OCI-LY1 (cell line): ENCODE measurements at regions not wholly inside any gene's neighbourhood (a gene's known extent, or its start where the extent isn't known, plus 50 kb on each side); places are given as distances from the start of the nearest gene placed in this dataset.
"Not testable (repeated sequence)": the region's sequence is repeated elsewhere in the genome, so short reads cannot be mapped to it uniquely, and the experiment has no call there.

Experiments used
- H2AFZ ChIP-seq: fragments of 200-600 bp; sonication (generic), shearing (Covaris generic); 2 replicates; pipeline ENCODE4 v1.6.0; 2014; ENCODE audit warnings: antibody characterized with exemption, mild to moderate bottlenecking, low read length
- H3F3A ChIP-seq: fragments of 200-600 bp; sonication (generic), shearing (Covaris generic); 2 replicates; pipeline ENCODE4 v1.6.0; 2014; ENCODE audit warnings: mild to moderate bottlenecking, antibody characterized with exemption, low read length, moderate library complexity; ENCODE audit not compliant: insufficient read depth
- H3K27ac ChIP-seq: fragments of 200-600 bp; sonication (generic); 2 replicates; pipeline ENCODE4 v1.5.1; 2014; ENCODE audit warnings: low read length, mixed run types, mild to moderate bottlenecking, low read depth; ENCODE audit not compliant: poor library complexity, severe bottlenecking
- H3K27me3 ChIP-seq: fragments of 200-600 bp; sonication (generic); 2 replicates; pipeline ENCODE4 v1.6.0; 2014; ENCODE audit warnings: antibody characterized with exemption, mild to moderate bottlenecking, low read length, moderate library complexity; ENCODE audit not compliant: insufficient read depth
- H3K36me3 ChIP-seq: fragments of 200-600 bp; sonication (generic); 2 replicates; pipeline ENCODE4 v1.6.1; 2014; ENCODE audit warnings: mild to moderate bottlenecking, antibody characterized with exemption, low read length, moderate library complexity, mixed read lengths; ENCODE audit not compliant: insufficient read depth
- H3K4me1 ChIP-seq: fragments of 200-600 bp; sonication (generic); 2 replicates; pipeline ENCODE4 v1.5.1; 2014; ENCODE audit warnings: mild to moderate bottlenecking, low read length, moderate library complexity; ENCODE audit not compliant: insufficient read depth, severe bottlenecking
- H3K4me2 ChIP-seq: fragments of 200-600 bp; sonication (generic), shearing (Covaris generic); 2 replicates; pipeline ENCODE4 v1.6.1; 2014; ENCODE audit warnings: low read length
- H3K4me3 ChIP-seq: fragments of 200-600 bp; sonication (generic); 2 replicates; pipeline ENCODE4 v1.5.1; 2014; ENCODE audit warnings: low read length, low read depth, mild to moderate bottlenecking, mixed read lengths; ENCODE audit not compliant: poor library complexity, severe bottlenecking
- H3K79me2 ChIP-seq: fragments of 200-600 bp; shearing (Covaris generic); 2 replicates; pipeline ENCODE4 v1.6.1; 2016; ENCODE audit warnings: mixed run types, low read length, mixed read lengths; ENCODE audit not compliant: insufficient read depth
- H3K9ac ChIP-seq: fragments of 200-600 bp; sonication (generic), shearing (Covaris generic); 2 replicates; pipeline ENCODE4 v1.6.1; 2014; ENCODE audit warnings: mild to moderate bottlenecking, low read length, mixed read lengths
- H3K9me2 ChIP-seq: fragments of 200-600 bp; sonication (generic), shearing (Covaris generic); 2 replicates; pipeline ENCODE4 v1.6.1; 2014; ENCODE audit warnings: low read depth, mild to moderate bottlenecking, low read length, mixed read lengths
- H3K9me3 ChIP-seq: fragments of 200-600 bp; shearing (Covaris generic); 2 replicates; pipeline ENCODE4 v1.6.1; 2014; ENCODE audit warnings: low read length, mixed read lengths
- H4K20me1 ChIP-seq: fragments of 200-600 bp; sonication (generic), shearing (Covaris generic); 2 replicates; pipeline ENCODE4 v1.6.0; 2016; ENCODE audit warnings: mild to moderate bottlenecking, low read length; ENCODE audit not compliant: insufficient read depth
- CTCF ChIP-seq: fragments of 200-600 bp; sonication (generic), shearing (Covaris generic); IDR thresholded peaks from 2 replicates; pipeline ENCODE4 v1.5.1; 2017; ENCODE audit warnings: mild to moderate bottlenecking, antibody characterized with exemption, low read length, moderate library complexity, mixed read lengths
- EZH2 ChIP-seq: fragments of 200-600 bp; sonication (generic), shearing (Covaris generic); IDR thresholded peaks from 2 replicates; pipeline ENCODE4 v1.8.0; 2017; ENCODE audit warnings: borderline replicate concordance, mixed run types, mild to moderate bottlenecking, antibody characterized with exemption, low read length, moderate library complexity, mixed read lengths

DNA sequence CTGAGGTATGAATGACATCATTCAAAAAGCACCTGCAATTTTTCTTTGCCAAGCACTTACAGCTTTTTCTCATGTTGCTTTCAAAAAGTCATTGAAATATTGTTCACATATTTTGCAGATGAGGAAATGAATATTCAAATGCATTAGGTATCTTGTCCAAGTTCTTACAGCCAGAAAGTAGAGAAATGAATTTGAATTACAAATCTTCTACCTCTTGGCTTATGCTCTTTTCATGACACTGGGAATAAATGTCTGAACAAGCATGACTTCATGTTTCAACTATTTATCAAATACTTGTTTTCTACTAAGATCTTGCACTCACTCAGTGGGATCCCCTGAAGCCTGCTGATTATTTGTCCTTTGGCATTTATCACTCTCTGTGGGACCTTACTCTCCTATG, 267.2 kb upstream of the BTG1 start:
- Histone ChIP-seq H3K4me2 (no peak overlapping the region), H3K36me3 (no peaks in the 10 kb centered on the region), H3K9me2 (no peaks in the 10 kb centered on the region), H4K20me1 (no peaks in the 10 kb centered on the region), H2AFZ (no peak overlapping the region), H3K27me3 (no peaks in the 10 kb centered on the region), H3K9me3 (no peaks in the 10 kb centered on the region), H3K9ac (no peak overlapping the region), H3F3A (no peaks in the 10 kb centered on the region), H3K4me1 (peaks cover 52% of the 10 kb centered on the region), H3K27ac (no peak overlapping the region), H3K79me2 (no peaks in the 10 kb centered on the region), H3K4me3 (no peak overlapping the region)
- TF ChIP-seq EZH2 (no peak), CTCF (no peak)

DNA sequence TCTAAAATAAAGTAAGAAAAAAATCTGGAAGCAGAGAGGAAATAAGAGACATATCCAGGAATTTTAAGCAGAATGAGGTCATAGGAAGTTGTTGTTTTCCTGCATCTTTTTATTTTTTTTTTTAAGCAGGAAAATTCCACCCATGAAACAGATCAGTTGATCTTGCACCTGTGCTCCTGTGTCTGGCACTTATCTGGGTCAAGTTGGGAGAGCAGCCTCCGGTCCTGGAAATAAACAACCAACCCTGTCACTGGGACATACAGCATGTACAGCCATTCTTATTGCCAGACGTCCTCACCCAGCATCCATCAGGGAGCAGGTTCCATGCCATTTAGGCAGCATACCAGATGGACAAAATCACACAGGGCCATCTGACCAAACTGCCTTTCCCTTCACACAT, 266.0 kb upstream of the BTG1 start:
- Histone ChIP-seq H4K20me1 (no peaks in the 10 kb centered on the region), H3K27me3 (no peaks in the 10 kb centered on the region), H3K9ac (no peak overlapping the region), H3K27ac (peak overlapping the region; percentile 10), H3K4me3 (no peak overlapping the region), H2AFZ (no peak overlapping the region), H3K9me3 (no peaks in the 10 kb centered on the region), H3K9me2 (no peaks in the 10 kb centered on the region), H3K4me2 (no peak overlapping the region), H3F3A (no peaks in the 10 kb centered on the region), H3K79me2 (no peaks in the 10 kb centered on the region), H3K36me3 (no peaks in the 10 kb centered on the region), H3K4me1 (peaks cover 58% of the 10 kb centered on the region)
- TF ChIP-seq EZH2, result no peak
- no peak for TF ChIP-seq CTCF

DNA sequence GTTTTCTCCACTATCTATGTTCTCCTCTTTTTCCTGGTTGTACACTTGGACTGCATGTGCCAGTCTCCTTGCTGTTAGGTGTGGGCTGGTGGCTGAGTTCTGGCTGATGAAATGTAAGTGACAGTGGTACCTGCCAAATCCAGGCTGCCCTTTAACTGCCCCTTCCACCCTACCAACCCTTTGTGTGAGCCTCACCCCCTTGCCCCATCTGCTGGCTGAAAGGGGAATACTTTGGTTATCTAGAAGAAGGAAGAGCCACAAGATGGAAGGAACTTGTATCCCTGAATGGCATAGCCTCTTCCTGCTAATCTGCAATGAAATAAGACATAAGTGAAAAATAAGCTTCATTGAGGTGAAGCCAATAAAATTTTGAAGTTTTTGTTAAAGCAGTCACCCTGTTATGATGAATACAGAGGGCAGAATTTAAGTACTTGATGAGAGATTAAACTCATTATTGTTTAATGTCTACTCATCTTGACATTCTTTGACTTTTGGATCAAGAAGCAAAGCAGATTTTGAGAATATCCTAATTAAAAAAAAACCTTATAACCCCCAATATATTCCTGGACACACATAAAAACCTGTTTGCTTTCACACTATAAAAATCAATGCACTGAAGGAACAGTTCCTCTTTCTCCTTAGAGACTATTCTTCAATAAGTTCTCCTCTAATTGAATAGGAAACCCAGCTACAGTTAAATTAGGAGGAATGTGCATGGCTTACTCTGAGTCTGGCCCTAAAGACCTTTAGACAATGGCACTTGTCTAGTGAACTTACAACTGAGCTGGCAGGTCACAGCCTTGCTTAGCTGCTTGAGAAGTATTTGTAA, 262.6 kb upstream of the BTG1 start:
- Histone ChIP-seq H3K27ac (peak overlapping the region; percentile 26), H3K9me3 (no peaks in the 10 kb centered on the region), H3K9ac (no peak overlapping the region), H3K27me3 (no peaks in the 10 kb centered on the region), H3K4me1 (peaks cover 57% of the 10 kb centered on the region), H4K20me1 (no peaks in the 10 kb centered on the region), H2AFZ (no peak overlapping the region), H3K36me3 (no peaks in the 10 kb centered on the region), H3F3A (no peaks in the 10 kb centered on the region), H3K4me2 (no peak overlapping the region), H3K4me3 (no peak overlapping the region), H3K9me2 (no peaks in the 10 kb centered on the region), H3K79me2 (no peaks in the 10 kb centered on the region)
- no peak for TF ChIP-seq EZH2
- peak; percentile 88 for TF ChIP-seq CTCF

DNA sequence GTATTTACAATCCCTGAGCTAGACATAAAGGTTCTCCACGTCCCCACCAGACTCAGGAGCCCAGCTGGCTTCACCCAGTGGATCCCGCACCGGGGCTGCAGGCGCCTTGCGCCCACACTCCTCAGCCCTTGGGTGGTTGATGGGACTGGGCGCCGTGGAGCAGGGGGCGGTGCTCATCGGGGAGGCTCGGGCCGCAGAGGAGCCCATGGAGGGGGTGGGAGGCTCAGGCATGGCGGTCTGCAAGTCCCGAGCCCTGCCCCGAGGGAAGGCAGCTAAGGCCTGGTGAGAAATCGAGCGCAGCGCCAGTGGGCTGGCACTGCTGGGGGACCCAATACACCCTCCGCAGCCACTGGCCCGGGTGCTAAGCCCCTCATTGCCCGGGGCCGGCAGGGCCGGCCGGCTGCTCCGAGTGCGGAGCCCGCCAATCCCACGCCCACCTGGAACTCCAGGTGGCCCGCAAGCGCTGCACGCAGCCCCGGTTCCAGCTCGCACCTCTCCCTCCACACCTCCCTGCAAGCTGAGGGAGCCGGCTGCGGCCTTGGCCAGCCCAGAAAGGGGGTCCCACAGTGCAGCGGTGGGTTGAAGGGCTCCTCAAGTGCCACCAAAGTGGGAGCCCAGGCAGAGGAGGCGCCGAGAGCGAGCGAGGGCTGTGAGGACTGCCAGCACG, 260.9 kb upstream of the BTG1 start:
- H3K9me3 ChIP-seq, H3F3A ChIP-seq, H3K79me2 ChIP-seq, H3K27ac ChIP-seq, H4K20me1 ChIP-seq, H3K4me3 ChIP-seq, H3K36me3 ChIP-seq, H2AFZ ChIP-seq, H3K9ac ChIP-seq, H3K4me2 ChIP-seq, H3K27me3 ChIP-seq, H3K9me2 ChIP-seq: not testable (repeated sequence)
- H3K4me1 ChIP-seq, result peaks cover 75% of the 10 kb centered on the region

DNA sequence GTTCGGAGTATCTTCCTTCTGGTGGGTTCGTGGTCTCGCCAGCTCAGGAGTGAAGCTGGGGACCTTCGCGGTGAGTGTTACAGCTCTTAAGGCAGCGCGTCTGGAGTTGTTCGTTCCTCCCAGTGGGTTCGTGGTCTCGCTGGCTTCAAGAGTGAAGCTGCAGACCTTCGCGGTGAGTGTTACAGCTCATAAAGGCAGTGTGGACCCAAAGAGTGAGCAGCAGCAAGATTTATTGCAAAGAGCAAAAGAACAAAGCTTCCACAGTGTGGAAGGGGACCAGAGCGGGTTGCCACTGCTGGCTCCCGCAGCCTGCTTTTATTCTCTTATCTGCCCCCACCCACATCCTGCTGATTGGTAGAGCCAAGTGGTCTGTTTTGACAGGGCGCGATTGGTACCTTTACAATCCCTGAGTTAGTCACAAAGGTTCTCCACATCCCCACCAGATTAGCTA, 260.2 kb upstream of the BTG1 start:
- H3K9me2 ChIP-seq, H3K27ac ChIP-seq, H3K79me2 ChIP-seq, H3K9me3 ChIP-seq, H4K20me1 ChIP-seq, H3K9ac ChIP-seq, H3K36me3 ChIP-seq, H3K4me3 ChIP-seq, H3K4me2 ChIP-seq, H3F3A ChIP-seq, H2AFZ ChIP-seq, H3K27me3 ChIP-seq: not testable (repeated sequence)
- peaks cover 72% of the 10 kb centered on the region for H3K4me1 ChIP-seq
